ENCODE measurements at regions not wholly inside any gene's neighbourhood (a gene's known extent, or its start where the extent isn't known, plus 50 kb on each side); places are given as distances from the start of the nearest gene placed in this dataset.

DNA sequence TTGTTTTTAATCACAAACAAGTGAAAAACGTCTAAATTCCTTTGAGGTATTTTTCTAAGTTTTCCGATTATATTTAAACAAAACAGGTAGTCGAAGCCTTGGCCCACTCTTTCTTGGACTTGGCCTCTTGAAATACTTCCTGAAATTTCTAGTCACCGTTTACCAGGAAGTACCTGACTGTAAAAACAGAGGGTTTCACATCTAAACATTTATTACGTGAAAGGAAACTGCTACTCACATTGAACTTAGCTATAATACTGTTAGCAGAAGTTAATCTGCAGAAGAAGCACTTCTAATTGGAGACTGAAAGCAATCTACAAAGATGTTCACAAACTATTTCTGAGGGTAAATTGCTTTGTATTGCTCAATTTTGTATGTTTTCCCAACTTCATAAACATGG lies 526.0 kb upstream of the ADGRL4 start:
- TF ChIP-seq, protein P1, sequence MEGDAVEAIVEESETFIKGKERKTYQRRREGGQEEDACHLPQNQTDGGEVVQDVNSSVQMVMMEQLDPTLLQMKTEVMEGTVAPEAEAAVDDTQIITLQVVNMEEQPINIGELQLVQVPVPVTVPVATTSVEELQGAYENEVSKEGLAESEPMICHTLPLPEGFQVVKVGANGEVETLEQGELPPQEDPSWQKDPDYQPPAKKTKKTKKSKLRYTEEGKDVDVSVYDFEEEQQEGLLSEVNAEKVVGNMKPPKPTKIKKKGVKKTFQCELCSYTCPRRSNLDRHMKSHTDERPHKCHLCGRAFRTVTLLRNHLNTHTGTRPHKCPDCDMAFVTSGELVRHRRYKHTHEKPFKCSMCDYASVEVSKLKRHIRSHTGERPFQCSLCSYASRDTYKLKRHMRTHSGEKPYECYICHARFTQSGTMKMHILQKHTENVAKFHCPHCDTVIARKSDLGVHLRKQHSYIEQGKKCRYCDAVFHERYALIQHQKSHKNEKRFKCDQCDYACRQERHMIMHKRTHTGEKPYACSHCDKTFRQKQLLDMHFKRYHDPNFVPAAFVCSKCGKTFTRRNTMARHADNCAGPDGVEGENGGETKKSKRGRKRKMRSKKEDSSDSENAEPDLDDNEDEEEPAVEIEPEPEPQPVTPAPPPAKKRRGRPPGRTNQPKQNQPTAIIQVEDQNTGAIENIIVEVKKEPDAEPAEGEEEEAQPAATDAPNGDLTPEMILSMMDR (conservative IDR thresholded peaks at IDR 0.05): no peak
- Histone ChIP-seq H3K9ac (ENCODE audit: extremely low read depth, low read length, poor library complexity, severe bottlenecking) (no peak overlapping the region), H3K27me3 (ENCODE audit: control insufficient read depth, insufficient read depth, low read length, poor library complexity, severe bottlenecking) (no peaks in the 10 kb centered on the region), H3K4me3 (ENCODE audit: low read length) (no peak overlapping the region), H3K36me3 (ENCODE audit: control insufficient read depth, insufficient read depth, low read length) (no peaks in the 10 kb centered on the region), H3K27ac (ENCODE audit: low read depth, low read length) (no peak overlapping the region), H3K9me3 (ENCODE audit: control insufficient read depth, low read length) (no peaks in the 10 kb centered on the region), H3K4me1 (ENCODE audit: control insufficient read depth, insufficient read depth, low read length) (no peaks in the 10 kb centered on the region)
- H3K4me3 Mint-ChIP-seq: no peak overlapping the region
- 86 to 95% methylated on average over 5 of the region's 5 CpGs for WGBS, 2 experiments (ENCODE audit: insufficient coverage in 1 of 2, insufficient read length in 1 of 2)
- H3K27me3 Mint-ChIP-seq (ENCODE audit: insufficient read depth): no peaks in the 10 kb centered on the region
- H3K4me1 Mint-ChIP-seq: no peaks in the 10 kb centered on the region
- H3K9me3 Mint-ChIP-seq: no peaks in the 10 kb centered on the region
- DNase-seq: no peak
- no peak overlapping the region for H3K27ac Mint-ChIP-seq
- H3K36me3 Mint-ChIP-seq (ENCODE audit: low read depth): no peaks in the 10 kb centered on the region

DNA sequence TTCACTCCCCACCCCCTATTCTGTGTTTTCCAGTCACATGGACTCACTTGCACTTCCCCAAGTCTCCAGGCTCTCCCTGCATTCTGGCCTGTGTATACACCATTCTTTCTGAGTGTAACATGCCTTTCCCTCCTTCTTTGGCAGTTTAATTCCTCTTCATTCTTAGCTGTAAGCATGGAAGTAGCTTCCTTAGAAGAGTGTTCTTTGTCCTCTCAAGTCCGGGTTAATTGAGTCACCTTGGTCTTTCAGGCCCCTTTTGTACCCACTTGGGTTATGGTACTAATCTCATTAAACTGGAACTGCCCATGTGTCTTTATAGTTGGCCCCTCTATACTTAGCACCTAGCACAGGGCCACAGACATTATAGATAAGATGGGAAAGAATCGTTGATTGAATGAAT lies 525.3 kb upstream of the ADGRL4 start:
- Mint-ChIP-seq H3K9me3 (no peaks in the 10 kb centered on the region), H3K4me3 (no peak overlapping the region), H3K27me3 (ENCODE audit: insufficient read depth) (no peaks in the 10 kb centered on the region), H3K36me3 (ENCODE audit: low read depth) (no peaks in the 10 kb centered on the region), H3K4me1 (no peaks in the 10 kb centered on the region), H3K27ac (no peak overlapping the region)
- TF ChIP-seq, protein P1 (conservative IDR thresholded peaks at IDR 0.05): no peak
- no peaks in the 10 kb centered on the region for H3K36me3 ChIP-seq (ENCODE audit: control insufficient read depth, insufficient read depth, low read length)
- no peak overlapping the region for H3K27ac ChIP-seq (ENCODE audit: low read depth, low read length)
- no peaks in the 10 kb centered on the region for H3K9me3 ChIP-seq (ENCODE audit: control insufficient read depth, low read length)
- no peaks in the 10 kb centered on the region for H3K27me3 ChIP-seq (ENCODE audit: control insufficient read depth, insufficient read depth, low read length, poor library complexity, severe bottlenecking)
- H3K9ac ChIP-seq (ENCODE audit: extremely low read depth, low read length, poor library complexity, severe bottlenecking): no peak overlapping the region
- no peak overlapping the region for H3K4me3 ChIP-seq (ENCODE audit: low read length)
- no peaks in the 10 kb centered on the region for H3K4me1 ChIP-seq (ENCODE audit: control insufficient read depth, insufficient read depth, low read length)
- 83% methylated on average over 1 of the region's 2 CpGs; no CpG with 5 or more reads in 1 of the 2 experiments for WGBS, 2 experiments (ENCODE audit: insufficient coverage in 1 of 2, insufficient read length in 1 of 2)
- DNase-seq: no peak

DNA sequence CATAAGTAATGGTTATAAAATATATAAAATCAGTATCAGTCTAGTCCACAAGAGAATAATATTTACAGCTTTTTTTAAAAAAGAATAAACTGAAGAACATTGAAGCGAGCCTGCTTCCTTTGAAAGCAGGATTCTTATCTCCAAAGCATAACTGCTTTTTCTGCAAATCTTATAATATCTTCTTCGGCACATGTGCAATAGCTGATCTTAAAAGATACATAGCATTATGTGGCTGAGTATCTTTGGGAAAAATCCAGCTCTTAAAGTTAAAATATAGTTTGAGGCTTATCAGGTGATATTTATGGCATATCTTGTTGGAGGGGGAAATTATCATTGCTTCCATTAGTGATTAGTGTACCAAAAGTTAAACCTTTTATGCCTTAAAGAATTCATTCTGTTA lies 523.9 kb upstream of the ADGRL4 start:
- H3K9me3 ChIP-seq (ENCODE audit: control insufficient read depth, low read length): no peaks in the 10 kb centered on the region
- no peaks in the 10 kb centered on the region for H3K9me3 Mint-ChIP-seq
- H3K27ac Mint-ChIP-seq: no peak overlapping the region
- no peak overlapping the region for H3K4me3 ChIP-seq (ENCODE audit: low read length)
- no peaks in the 10 kb centered on the region for H3K27me3 Mint-ChIP-seq (ENCODE audit: insufficient read depth)
- no peak overlapping the region for H3K9ac ChIP-seq (ENCODE audit: extremely low read depth, low read length, poor library complexity, severe bottlenecking)
- no peaks in the 10 kb centered on the region for H3K36me3 Mint-ChIP-seq (ENCODE audit: low read depth)
- no peaks in the 10 kb centered on the region for H3K27me3 ChIP-seq (ENCODE audit: control insufficient read depth, insufficient read depth, low read length, poor library complexity, severe bottlenecking)
- H3K4me3 Mint-ChIP-seq: no peak overlapping the region
- DNase-seq: no peak
- no peak overlapping the region for H3K27ac ChIP-seq (ENCODE audit: low read depth, low read length)
- TF ChIP-seq, protein P1 (conservative IDR thresholded peaks at IDR 0.05): no peak
- H3K4me1 Mint-ChIP-seq: no peaks in the 10 kb centered on the region
- H3K4me1 ChIP-seq (ENCODE audit: control insufficient read depth, insufficient read depth, low read length): no peaks in the 10 kb centered on the region
- 83 to 94% methylated on average over 1 to 2 of the region's 2 CpGs for WGBS, 2 experiments (ENCODE audit: insufficient coverage in 1 of 2, insufficient read length in 1 of 2)
- H3K36me3 ChIP-seq (ENCODE audit: control insufficient read depth, insufficient read depth, low read length): no peaks in the 10 kb centered on the region

Measured in endodermal cell (in vitro differentiated cells).